ENCODE measurements at regions not wholly inside any gene's neighbourhood (a gene's known extent, or its start where the extent isn't known, plus 50 kb on each side); places are given as distances from the start of the nearest gene placed in this dataset.
"Not testable (repeated sequence)": the region's sequence is repeated elsewhere in the genome, so short reads cannot be mapped to it uniquely, and the experiment has no call there.

GRCh38 chr6:81890846-81891245, 138.4 kb upstream of the TENT5A start:
- TF ChIP-seq CTCF (IDR thresholded peaks at IDR 0.05; ENCODE audit: low read depth, low read length, poor library complexity, severe bottlenecking) (no peak), EZH2phosphoT487 (IDR thresholded peaks at IDR 0.05; ENCODE audit: borderline replicate concordance, low read length) (no peak)
- Histone ChIP-seq H3K9me2 (replicated peaks; ENCODE audit: control insufficient read depth, low read length) (no peaks in the 10 kb centered on the region), H3K79me2 (ENCODE audit: control insufficient read depth, low read length) (no peaks in the 10 kb centered on the region), H3K9me3 (ENCODE audit: control insufficient read depth, insufficient read depth, low read length) (no peaks in the 10 kb centered on the region), H3K4me1 (ENCODE audit: control insufficient read depth, low read length) (no peaks in the 10 kb centered on the region), H4K20me1 (ENCODE audit: control insufficient read depth, insufficient read depth, low read depth, low read length) (no peaks in the 10 kb centered on the region), H3F3A (ENCODE audit: control insufficient read depth, insufficient read depth) (no peaks in the 10 kb centered on the region), H3K4me3 (ENCODE audit: low read length) (no peak overlapping the region), H3K36me3 (ENCODE audit: control insufficient read depth, low read length) (no peaks in the 10 kb centered on the region), H3K4me2 (ENCODE audit: low read length) (no peak overlapping the region), H3K27me3 (ENCODE audit: control insufficient read depth, low read length) (no peaks in the 10 kb centered on the region), H3K27ac (ENCODE audit: low read depth, low read length) (no peak overlapping the region)

- H3K4me3 ChIP-seq (ENCODE audit: low read length), result no peak overlapping the region
- H3K79me2 ChIP-seq (ENCODE audit: control insufficient read depth, low read length), result no peaks in the 10 kb centered on the region
Observed at GRCh38 chr6:81889377-81890053, 137.0 kb upstream of the TENT5A start.

GRCh38 chr6:81886909-81887308, 134.4 kb upstream of the TENT5A start:
- H3K9me2 ChIP-seq (replicated peaks; ENCODE audit: control insufficient read depth, low read length); H3K27me3 ChIP-seq (ENCODE audit: control insufficient read depth, low read length); H4K20me1 ChIP-seq (ENCODE audit: control insufficient read depth, insufficient read depth, low read depth, low read length); H3K4me1 ChIP-seq (ENCODE audit: control insufficient read depth, low read length); H3K9me3 ChIP-seq (ENCODE audit: control insufficient read depth, insufficient read depth, low read length); H3K4me2 ChIP-seq (ENCODE audit: low read length); H3F3A ChIP-seq (ENCODE audit: control insufficient read depth, insufficient read depth); H3K27ac ChIP-seq (ENCODE audit: low read depth, low read length); H3K36me3 ChIP-seq (ENCODE audit: control insufficient read depth, low read length); H3K79me2 ChIP-seq (ENCODE audit: control insufficient read depth, low read length); H3K4me3 ChIP-seq (ENCODE audit: low read length): not testable (repeated sequence)

More at GRCh38 chr6:81889377-81890053, 137.0 kb upstream of the TENT5A start:
- H3K27ac ChIP-seq (ENCODE audit: low read depth, low read length), result no peak overlapping the region
- no peaks in the 10 kb centered on the region for H3K36me3 ChIP-seq (ENCODE audit: control insufficient read depth, low read length)
- no peaks in the 10 kb centered on the region for H3K27me3 ChIP-seq (ENCODE audit: control insufficient read depth, low read length)
- H3F3A ChIP-seq (ENCODE audit: control insufficient read depth, insufficient read depth), result no peaks in the 10 kb centered on the region
- no peaks in the 10 kb centered on the region for H3K9me3 ChIP-seq (ENCODE audit: control insufficient read depth, insufficient read depth, low read length)
- no peaks in the 10 kb centered on the region for H3K9me2 ChIP-seq (replicated peaks; ENCODE audit: control insufficient read depth, low read length)
- no peak overlapping the region for H3K4me2 ChIP-seq (ENCODE audit: low read length)
- TF ChIP-seq CTCF (IDR thresholded peaks at IDR 0.05; ENCODE audit: low read depth, low read length, poor library complexity, severe bottlenecking), result no peak
- TF ChIP-seq EZH2phosphoT487 (IDR thresholded peaks at IDR 0.05; ENCODE audit: borderline replicate concordance, low read length), result no peak
- no peaks in the 10 kb centered on the region for H3K4me1 ChIP-seq (ENCODE audit: control insufficient read depth, low read length)
- no peaks in the 10 kb centered on the region for H4K20me1 ChIP-seq (ENCODE audit: control insufficient read depth, insufficient read depth, low read depth, low read length)

GRCh38 chr6:81886157-81886556, 133.7 kb upstream of the TENT5A start:
- H3K4me2 ChIP-seq (ENCODE audit: low read length), result no peak overlapping the region
- H3K4me3 ChIP-seq (ENCODE audit: low read length), result no peak overlapping the region
- H3K36me3 ChIP-seq (ENCODE audit: control insufficient read depth, low read length), result no peaks in the 10 kb centered on the region
- no peaks in the 10 kb centered on the region for H3K79me2 ChIP-seq (ENCODE audit: control insufficient read depth, low read length)
- no peaks in the 10 kb centered on the region for H4K20me1 ChIP-seq (ENCODE audit: control insufficient read depth, insufficient read depth, low read depth, low read length)
- H3K9me2 ChIP-seq (replicated peaks; ENCODE audit: control insufficient read depth, low read length), result no peaks in the 10 kb centered on the region
- TF ChIP-seq EZH2phosphoT487 (IDR thresholded peaks at IDR 0.05; ENCODE audit: borderline replicate concordance, low read length) (no peak), CTCF (IDR thresholded peaks at IDR 0.05; ENCODE audit: low read depth, low read length, poor library complexity, severe bottlenecking) (no peak)
- no peaks in the 10 kb centered on the region for H3K27me3 ChIP-seq (ENCODE audit: control insufficient read depth, low read length)
- no peaks in the 10 kb centered on the region for H3F3A ChIP-seq (ENCODE audit: control insufficient read depth, insufficient read depth)
- H3K27ac ChIP-seq (ENCODE audit: low read depth, low read length), result no peak overlapping the region
- H3K4me1 ChIP-seq (ENCODE audit: control insufficient read depth, low read length), result no peaks in the 10 kb centered on the region
- no peaks in the 10 kb centered on the region for H3K9me3 ChIP-seq (ENCODE audit: control insufficient read depth, insufficient read depth, low read length)

Measured in DOHH2 (cell line).